GM12891 (cell line): ENCODE measurements at regions not wholly inside any gene's neighbourhood (a gene's known extent, or its start where the extent isn't known, plus 50 kb on each side); places are given as distances from the start of the nearest gene placed in this dataset.

ENCODE experiments used
- DNase-seq: peaks from one replicate; pipeline ENCODE4 v3.0.0; 2011; ENCODE audit warnings: low spot score; ENCODE audit not compliant: insufficient read length
- FAIRE-seq: peaks from 2 replicates; lab custom pipeline; 2011; peaks lifted over from hg19 to GRCh38; lab: Jason Lieb, UNC
- PAX5 ChIP-seq: IDR thresholded peaks from 2 replicates; pipeline ENCODE4 v1.6.1; 2011; ENCODE audit warnings: low read length, moderate library complexity, mild to moderate bottlenecking; ENCODE audit not compliant: insufficient read depth, severe bottlenecking
- POLR2A ChIP-seq: IDR thresholded peaks from 2 replicates; pipeline ENCODE4 v1.6.1; 2011; ENCODE audit warnings: low read depth, low read length, control low read depth
- POLR2AphosphoS5 ChIP-seq: IDR thresholded peaks from 2 replicates; pipeline ENCODE4 v1.6.1; 2011; ENCODE audit warnings: low read depth, low read length, control low read depth
- POU2F2 ChIP-seq: IDR thresholded peaks from 2 replicates; pipeline ENCODE4 v1.6.1; 2011; ENCODE audit warnings: low read depth, mild to moderate bottlenecking, control low read depth, low read length, moderate library complexity
- SPI1 ChIP-seq: IDR thresholded peaks from 2 replicates; pipeline ENCODE4 v1.6.1; 2011; ENCODE audit warnings: low read depth, low read length, control low read depth
- TAF1 ChIP-seq: IDR thresholded peaks from 2 replicates; pipeline ENCODE4 v1.6.1; 2011; ENCODE audit warnings: low read depth, low read length, control low read depth

GRCh38 chr9:29751226-29751625 is 2177.9 kb upstream of the C9orf72 start:
- TF ChIP-seq TAF1 (no peak), POLR2A (no peak)
- no peak for DNase-seq
- FAIRE-seq: no peak

- FAIRE-seq (no peak), DNase-seq (no peak)
- TF ChIP-seq POLR2AphosphoS5 (no peak), SPI1 (no peak), TAF1 (no peak), POLR2A (no peak), PAX5 (no peak), POU2F2 (no peak)
Measured at GRCh38 chr9:29753638-29754037, 2180.4 kb upstream of the C9orf72 start.

- FAIRE-seq (no peak), DNase-seq (no peak)
- TF ChIP-seq POU2F2 (no peak), SPI1 (no peak), PAX5 (no peak), POLR2AphosphoS5 (no peak), TAF1 (no peak), POLR2A (no peak)
Measured at GRCh38 chr9:29769019-29769418, 2195.7 kb upstream of the C9orf72 start.

GRCh38 chr9:29773676-29774075 is 2200.4 kb upstream of the C9orf72 start:
- DNase-seq (no peak), FAIRE-seq (no peak)
- TF ChIP-seq POLR2AphosphoS5: no peak
- no peak for TF ChIP-seq POLR2A
- no peak for TF ChIP-seq PAX5
- no peak for TF ChIP-seq SPI1
- no peak for TF ChIP-seq TAF1
- no peak for TF ChIP-seq POU2F2

GRCh38 chr9:29775491-29775890 is 2202.2 kb upstream of the C9orf72 start:
- DNase-seq (no peak), FAIRE-seq (no peak)
- no peak for TF ChIP-seq PAX5
- TF ChIP-seq POLR2AphosphoS5: no peak
- no peak for TF ChIP-seq SPI1
- no peak for TF ChIP-seq POU2F2
- no peak for TF ChIP-seq POLR2A
- no peak for TF ChIP-seq TAF1

- FAIRE-seq (no peak), DNase-seq (no peak)
Measured at GRCh38 chr9:29778281-29778849, 2205.1 kb upstream of the C9orf72 start.

GRCh38 chr9:29793970-29794369 is 2220.7 kb upstream of the C9orf72 start:
- no peak for FAIRE-seq
- no peak for DNase-seq
- TF ChIP-seq PAX5 (no peak), SPI1 (no peak), POLR2AphosphoS5 (no peak), POLR2A (no peak), POU2F2 (no peak), TAF1 (no peak)

More at GRCh38 chr9:29778281-29778849, 2205.1 kb upstream of the C9orf72 start:
- TF ChIP-seq PAX5: no peak
- no peak for TF ChIP-seq TAF1

GRCh38 chr9:29796291-29796952 is 2223.1 kb upstream of the C9orf72 start:
- no peak for TF ChIP-seq POLR2A
- no peak for TF ChIP-seq TAF1
- TF ChIP-seq POU2F2: no peak
- TF ChIP-seq PAX5: no peak
- TF ChIP-seq POLR2AphosphoS5: no peak
- no peak for TF ChIP-seq SPI1
- no peak for FAIRE-seq
- DNase-seq: no peak

- TF ChIP-seq POLR2AphosphoS5: no peak
- no peak for TF ChIP-seq POU2F2
- no peak for TF ChIP-seq SPI1
- TF ChIP-seq POLR2A: no peak
- TF ChIP-seq PAX5: no peak
- TF ChIP-seq TAF1: no peak
- FAIRE-seq (no peak), DNase-seq (no peak)
Measured at GRCh38 chr9:29798599-29798998, 2225.3 kb upstream of the C9orf72 start.

GRCh38 chr9:29799227-29799626 is 2225.9 kb upstream of the C9orf72 start:
- DNase-seq: no peak
- TF ChIP-seq TAF1 (no peak), POU2F2 (no peak), POLR2A (no peak), PAX5 (no peak), POLR2AphosphoS5 (no peak), SPI1 (no peak)
- FAIRE-seq: no peak
